NT2/D1 (cell line): ENCODE measurements at regions not wholly inside any gene's neighbourhood (a gene's known extent, or its start where the extent isn't known, plus 50 kb on each side); places are given as distances from the start of the nearest gene placed in this dataset.

Experiments used
- SUZ12 ChIP-seq: IDR thresholded peaks from 2 replicates; pipeline ENCODE4 v1.6.1; 2011; ENCODE audit not compliant: insufficient read length, insufficient read depth; ENCODE audit errors: extremely low read depth
- YY1 ChIP-seq: IDR thresholded peaks from 2 replicates; pipeline ENCODE4 v1.6.1; 2011; ENCODE audit not compliant: insufficient read length, insufficient read depth
- ZNF274 ChIP-seq: IDR thresholded peaks from 2 replicates; pipeline ENCODE4 v1.6.1; 2011; ENCODE audit warnings: mild to moderate bottlenecking, low read depth, low read length

GRCh38 chr1:216958569-216958968 lies 235.3 kb upstream of the ESRRG start:
- no peak for TF ChIP-seq ZNF274
- no peak for TF ChIP-seq YY1
- TF ChIP-seq SUZ12 = no peak
